A549 (cell line): ENCODE measurements at regions not wholly inside any gene's neighbourhood (a gene's known extent, or its start where the extent isn't known, plus 50 kb on each side); places are given as distances from the start of the nearest gene placed in this dataset.

Experiments used
- CEBPB ChIP-seq, 2 experiments: fragments of >200 bp in 1 of 2; sonication (Bioruptor Twin) in 1 of 2; formaldehyde crosslinking in 1 of 2; IDR thresholded peaks; 2 replicates each; pipeline ENCODE4 v1.6.1; 2012 to 2016
- EP300 ChIP-seq, 2 experiments: fragments of >200 bp; sonication (Bioruptor Twin); formaldehyde crosslinking; IDR thresholded peaks; 2 replicates in 1 of 2; 3 replicates in 1 of 2; pipeline ENCODE4 v1.6.1; 2016 to 2017
- FOSL2 ChIP-seq, 2 experiments: fragments of 450-650 bp in 1 of 2; fragments of >200 bp in 1 of 2; sonication (Bioruptor Twin) in 1 of 2; formaldehyde crosslinking; IDR thresholded peaks; 2 replicates each; pipeline versions ENCODE4 v1.5.0 to v1.6.1; 2016 to 2020; ENCODE audit warnings: mild to moderate bottlenecking in 1 of 2, moderate library complexity in 1 of 2
- HOXA7 ChIP-seq: fragments of 250-450 bp; sonication (Bioruptor Pico); IDR thresholded peaks from 2 replicates; pipeline ENCODE4 v1.5.0; 2020; ENCODE audit warnings: mild to moderate bottlenecking, moderate library complexity
- JUNB ChIP-seq: fragments of >200 bp; sonication (Bioruptor Twin); formaldehyde crosslinking; IDR thresholded peaks from 2 replicates; pipeline ENCODE4 v1.6.1; 2016
- KDM1A ChIP-seq: fragments of 200-600 bp; sonication (generic); IDR thresholded peaks from 2 replicates; pipeline ENCODE4 v1.6.1; 2016; ENCODE audit warnings: low read depth, mild to moderate bottlenecking
- POLR2AphosphoS2 ChIP-seq: conservative IDR thresholded peaks from 2 replicates; pipeline ENCODE4 v1.6.1; 2012; ENCODE audit warnings: low read length, improper control_type of control experiment, inconsistent platforms
- RFX5 ChIP-seq: fragments of 450-650 bp; IDR thresholded peaks from 2 replicates; pipeline ENCODE4 v1.7.1; 2014; ENCODE audit warnings: antibody characterized with exemption, mild to moderate bottlenecking, moderate library complexity
- TF ChIP-seq, protein P1 (sequence below): fragments of >200 bp; sonication (Bioruptor Twin); formaldehyde crosslinking; IDR thresholded peaks from 3 replicates; pipeline ENCODE4 v1.5.1; 2016
- TF ChIP-seq, protein P2 (sequence below): IDR thresholded peaks from 2 replicates; pipeline ENCODE4 v1.6.1; 2012

DNA sequence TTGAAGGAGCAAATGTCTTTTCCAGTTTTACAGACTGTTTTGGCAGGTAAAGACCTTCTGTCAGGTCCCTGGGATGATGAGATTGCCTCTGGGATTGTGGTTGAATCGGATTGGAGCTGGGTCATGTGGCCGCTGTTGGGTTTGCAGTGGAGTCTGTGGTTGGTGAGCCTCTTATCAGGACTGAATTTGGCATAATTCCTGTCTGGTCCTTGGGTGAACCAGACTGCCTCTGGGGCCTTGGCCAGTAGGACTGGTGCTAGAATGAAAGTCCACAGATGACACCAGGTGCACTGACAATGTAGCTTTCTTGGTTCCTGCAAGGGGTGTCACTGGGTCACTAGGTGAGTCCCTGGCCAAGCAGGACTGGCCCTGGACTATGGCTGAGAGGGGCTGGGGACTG lies 155.3 kb downstream of the TPH2 start:
- TF ChIP-seq EP300 (IDR thresholded peaks at IDR 0.05) (no peak), CEBPB (IDR thresholded peaks at IDR 0.05) (no peak), POLR2AphosphoS2 (no peak), JUNB (no peak), RFX5 (no peak), FOSL2 (IDR thresholded peaks at IDR 0.05) (no peak), FOSL2 (CRISPR knock-in tag; IDR thresholded peaks at IDR 0.05) (no peak), KDM1A (no peak), HOXA7 (no peak)
- TF ChIP-seq, protein P1, sequence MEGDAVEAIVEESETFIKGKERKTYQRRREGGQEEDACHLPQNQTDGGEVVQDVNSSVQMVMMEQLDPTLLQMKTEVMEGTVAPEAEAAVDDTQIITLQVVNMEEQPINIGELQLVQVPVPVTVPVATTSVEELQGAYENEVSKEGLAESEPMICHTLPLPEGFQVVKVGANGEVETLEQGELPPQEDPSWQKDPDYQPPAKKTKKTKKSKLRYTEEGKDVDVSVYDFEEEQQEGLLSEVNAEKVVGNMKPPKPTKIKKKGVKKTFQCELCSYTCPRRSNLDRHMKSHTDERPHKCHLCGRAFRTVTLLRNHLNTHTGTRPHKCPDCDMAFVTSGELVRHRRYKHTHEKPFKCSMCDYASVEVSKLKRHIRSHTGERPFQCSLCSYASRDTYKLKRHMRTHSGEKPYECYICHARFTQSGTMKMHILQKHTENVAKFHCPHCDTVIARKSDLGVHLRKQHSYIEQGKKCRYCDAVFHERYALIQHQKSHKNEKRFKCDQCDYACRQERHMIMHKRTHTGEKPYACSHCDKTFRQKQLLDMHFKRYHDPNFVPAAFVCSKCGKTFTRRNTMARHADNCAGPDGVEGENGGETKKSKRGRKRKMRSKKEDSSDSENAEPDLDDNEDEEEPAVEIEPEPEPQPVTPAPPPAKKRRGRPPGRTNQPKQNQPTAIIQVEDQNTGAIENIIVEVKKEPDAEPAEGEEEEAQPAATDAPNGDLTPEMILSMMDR, result no peak
- TF ChIP-seq, protein P2, sequence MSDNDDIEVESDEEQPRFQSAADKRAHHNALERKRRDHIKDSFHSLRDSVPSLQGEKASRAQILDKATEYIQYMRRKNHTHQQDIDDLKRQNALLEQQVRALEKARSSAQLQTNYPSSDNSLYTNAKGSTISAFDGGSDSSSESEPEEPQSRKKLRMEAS, result no peak
